Duodenal mucosa (tissue), 2 donors: ENCODE measurements at regions not wholly inside any gene's neighbourhood (a gene's known extent, or its start where the extent isn't known, plus 50 kb on each side); places are given as distances from the start of the nearest gene placed in this dataset.

ENCODE experiments used
- H3K27ac ChIP-seq: one replicate; pipeline ENCODE4 v1.7.0; 2013; ENCODE audit warnings: low read depth, low read length
- H3K27me3 ChIP-seq, 2 donors: one replicate each; pipeline ENCODE4 v1.7.0; 2013; ENCODE audit warnings: low read length in 2 of 2, control low read depth in 1 of 2; ENCODE audit not compliant: insufficient read depth in 2 of 2, control insufficient read depth in 1 of 2
- H3K36me3 ChIP-seq, 2 donors: one replicate each; pipeline ENCODE4 v1.7.0; 2013; ENCODE audit warnings: low read length in 2 of 2, control low read depth in 1 of 2; ENCODE audit not compliant: insufficient read depth in 2 of 2, control insufficient read depth in 1 of 2
- H3K4me1 ChIP-seq, 2 donors: one replicate each; pipeline ENCODE4 v1.7.0; 2013; ENCODE audit warnings: low read length in 2 of 2, control low read depth in 1 of 2; ENCODE audit not compliant: insufficient read depth in 2 of 2, control insufficient read depth in 1 of 2
- H3K4me3 ChIP-seq, 2 donors: one replicate each; pipeline ENCODE4 v1.7.0; 2013; ENCODE audit warnings: low read length in 2 of 2, low read depth in 1 of 2
- H3K9ac ChIP-seq, 2 donors: one replicate each; pipeline ENCODE4 v1.7.0; 2013; ENCODE audit warnings: low read length in 2 of 2, low read depth in 1 of 2
- H3K9me3 ChIP-seq, 2 donors: one replicate each; pipeline ENCODE4 v1.7.0; 2013; ENCODE audit warnings: low read length in 2 of 2, control low read depth in 1 of 2; ENCODE audit not compliant: control insufficient read depth in 1 of 2

- Histone ChIP-seq H3K9ac (no peak overlapping the region), H3K27me3 (no peaks in the 10 kb centered on the region), H3K4me3 (no peak overlapping the region), H3K9me3 (no peaks in the 10 kb centered on the region), H3K27ac (no peak overlapping the region), H3K4me1 (no peaks in the 10 kb centered on the region), H3K36me3 (no peaks in the 10 kb centered on the region)
These were observed 437.0 kb downstream of the LMO4 start for GRCh38 chr1:87765681-87766070.

GRCh38 chr1:87766737-87767136 lies 438.1 kb downstream of the LMO4 start:
- Histone ChIP-seq H3K4me1 (no peaks in the 10 kb centered on the region), H3K9me3 (no peaks in the 10 kb centered on the region), H3K27ac (no peak overlapping the region), H3K36me3 (no peaks in the 10 kb centered on the region), H3K27me3 (no peaks in the 10 kb centered on the region), H3K9ac (no peak overlapping the region), H3K4me3 (no peak overlapping the region)

- Histone ChIP-seq H3K4me1 (peaks cover 0 to 2% of the 10 kb centered on the region in 2 donors), H3K9ac (no peak overlapping the region)
These were observed 450.2 kb downstream of the LMO4 start for GRCh38 chr1:87778896-87779295.

GRCh38 chr1:87781554-87781953 lies 452.9 kb downstream of the LMO4 start:
- Histone ChIP-seq H3K4me1 (peaks cover 0 to 7% of the 10 kb centered on the region in 2 donors), H3K9me3 (no peaks in the 10 kb centered on the region), H3K27me3 (no peaks in the 10 kb centered on the region), H3K36me3 (no peaks in the 10 kb centered on the region), H3K4me3 (no peak overlapping the region), H3K9ac (no peak overlapping the region), H3K27ac (no peak overlapping the region)

More at GRCh38 chr1:87778896-87779295, 450.2 kb downstream of the LMO4 start:
- no peaks in the 10 kb centered on the region for H3K9me3 ChIP-seq
- no peak overlapping the region for H3K4me3 ChIP-seq
- H3K27me3 ChIP-seq: no peaks in the 10 kb centered on the region
- no peaks in the 10 kb centered on the region for H3K36me3 ChIP-seq
- H3K27ac ChIP-seq: no peak overlapping the region

GRCh38 chr1:87783315-87783714 lies 454.6 kb downstream of the LMO4 start:
- Histone ChIP-seq H3K27ac (no peak overlapping the region), H3K9ac (no peak overlapping the region), H3K36me3 (no peaks in the 10 kb centered on the region), H3K9me3 (no peaks in the 10 kb centered on the region), H3K4me1 (peaks cover 0 to 11% of the 10 kb centered on the region in 2 donors), H3K4me3 (no peak overlapping the region), H3K27me3 (no peaks in the 10 kb centered on the region)

GRCh38 chr1:87785386-87785785 lies 456.7 kb downstream of the LMO4 start:
- Histone ChIP-seq H3K4me3 (no peak overlapping the region), H3K9me3 (no peaks in the 10 kb centered on the region), H3K27ac (no peak overlapping the region)

GRCh38 chr1:87786229-87786628 lies 457.5 kb downstream of the LMO4 start:
- H3K27me3 ChIP-seq: no peaks in the 10 kb centered on the region
- peaks cover 0 to 11% of the 10 kb centered on the region in 2 donors for H3K4me1 ChIP-seq
- H3K9ac ChIP-seq: no peak overlapping the region
- H3K9me3 ChIP-seq: no peaks in the 10 kb centered on the region
- no peak overlapping the region for H3K27ac ChIP-seq
- H3K36me3 ChIP-seq: no peaks in the 10 kb centered on the region
- no peak overlapping the region for H3K4me3 ChIP-seq

More at GRCh38 chr1:87785386-87785785, 456.7 kb downstream of the LMO4 start:
- no peaks in the 10 kb centered on the region for H3K36me3 ChIP-seq
- H3K9ac ChIP-seq: no peak overlapping the region
- H3K27me3 ChIP-seq: no peaks in the 10 kb centered on the region
- H3K4me1 ChIP-seq: peaks cover 0 to 11% of the 10 kb centered on the region in 2 donors

- Histone ChIP-seq H3K4me3 (no peak overlapping the region), H3K9me3 (no peaks in the 10 kb centered on the region), H3K9ac (no peak overlapping the region), H3K27me3 (no peaks in the 10 kb centered on the region), H3K4me1 (peaks cover 0 to 11% of the 10 kb centered on the region in 2 donors), H3K27ac (no peak overlapping the region), H3K36me3 (no peaks in the 10 kb centered on the region)
These were observed 458.3 kb downstream of the LMO4 start for GRCh38 chr1:87786861-87787545.

GRCh38 chr1:87787551-87787950 lies 458.9 kb downstream of the LMO4 start:
- Histone ChIP-seq H3K27ac (no peak overlapping the region), H3K9me3 (no peaks in the 10 kb centered on the region), H3K4me3 (no peak overlapping the region), H3K4me1 (peaks cover 0 to 11% of the 10 kb centered on the region in 2 donors), H3K9ac (no peak overlapping the region), H3K27me3 (no peaks in the 10 kb centered on the region), H3K36me3 (no peaks in the 10 kb centered on the region)

GRCh38 chr1:87790756-87791155 lies 462.1 kb downstream of the LMO4 start:
- H3K27ac ChIP-seq: no peak overlapping the region
- no peak overlapping the region for H3K4me3 ChIP-seq
- H3K9me3 ChIP-seq: no peaks in the 10 kb centered on the region
- H3K36me3 ChIP-seq: no peaks in the 10 kb centered on the region
- H3K9ac ChIP-seq: no peak overlapping the region
- peaks cover 9 to 16% of the 10 kb centered on the region in 2 donors for H3K4me1 ChIP-seq
- H3K27me3 ChIP-seq: no peaks in the 10 kb centered on the region
